Amniotic epithelial cell (primary cell): ENCODE measurements at regions not wholly inside any gene's neighbourhood (a gene's known extent, or its start where the extent isn't known, plus 50 kb on each side); places are given as distances from the start of the nearest gene placed in this dataset.

Experiments used
- DNase-seq: peaks from one replicate; pipeline ENCODE4 v3.0.0-alpha.2; 2010; ENCODE audit warnings: low read depth

- no peak for DNase-seq
Observed at GRCh38 chr1:4140241-4140640, 240.2 kb upstream of the C1orf174 start.

- DNase-seq = no peak
Observed at GRCh38 chr1:4140821-4141220, 240.7 kb upstream of the C1orf174 start.

GRCh38 chr1:4144349-4144971, 244.4 kb upstream of the C1orf174 start:
- no peak for DNase-seq

DNA sequence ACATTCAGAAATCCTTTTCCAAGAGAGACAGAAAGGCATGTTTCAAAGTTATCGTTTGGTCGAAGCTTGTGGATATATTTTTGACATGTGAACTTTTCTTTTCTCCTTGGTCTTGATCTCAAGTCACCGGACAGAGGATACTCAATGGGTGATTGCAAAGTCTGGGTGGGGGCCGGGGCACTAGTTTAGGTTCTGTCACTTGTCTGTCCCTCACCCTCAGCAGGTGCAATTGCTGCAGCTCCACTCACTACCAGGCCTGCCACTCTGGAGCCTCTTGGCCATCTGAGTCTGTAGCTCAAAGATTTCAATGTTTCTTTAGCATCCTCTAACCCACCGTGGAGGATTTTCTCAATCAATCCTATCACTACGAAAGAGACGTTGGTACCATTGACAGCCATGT, 246.0 kb upstream of the C1orf174 start:
- no peak for DNase-seq

GRCh38 chr1:4146614-4147013, 246.5 kb upstream of the C1orf174 start:
- DNase-seq = no peak

DNA sequence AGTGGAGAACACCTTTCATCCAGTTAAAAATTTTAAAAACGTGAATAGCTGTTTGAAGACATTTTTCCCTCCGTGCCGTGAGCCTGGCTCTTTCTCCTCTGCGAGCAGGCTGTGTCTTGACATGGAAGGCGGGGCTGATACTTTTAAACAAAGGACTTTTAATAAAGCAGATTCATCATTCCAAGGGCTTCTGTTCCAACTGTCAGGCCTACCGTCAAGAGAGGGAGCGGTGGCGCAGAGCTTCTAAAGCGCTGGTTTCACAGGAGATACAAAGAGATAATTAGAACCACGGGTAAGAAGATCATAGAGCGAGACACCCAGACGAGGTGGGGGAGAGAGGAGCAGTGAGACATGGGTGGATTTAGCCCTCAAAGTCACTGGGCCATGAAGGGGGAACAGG, 247.4 kb upstream of the C1orf174 start:
- no peak for DNase-seq

DNA sequence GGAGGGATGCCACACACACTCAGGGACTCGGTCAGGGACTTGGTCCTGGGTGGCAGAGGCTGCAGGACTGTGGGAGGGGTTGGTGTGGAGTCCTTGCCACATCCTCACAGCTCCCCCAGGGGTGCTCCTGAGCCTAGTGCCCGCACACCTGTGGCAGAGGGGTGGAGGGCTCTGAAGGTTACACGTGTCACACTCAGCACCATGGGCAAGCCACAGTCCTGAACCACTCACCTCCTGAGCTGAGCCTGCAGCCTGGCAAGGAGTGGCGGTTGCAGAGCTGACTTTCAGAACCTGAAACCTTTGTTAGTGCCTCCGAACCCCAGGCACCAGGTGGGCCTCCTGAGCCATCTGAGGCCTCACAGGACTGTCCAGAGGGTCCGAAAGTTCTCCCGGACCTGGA, 249.2 kb upstream of the C1orf174 start:
- DNase-seq = no peak

- DNase-seq = no peak
Observed at GRCh38 chr1:4149831-4150230, 249.8 kb upstream of the C1orf174 start.

GRCh38 chr1:4150262-4150661, 250.2 kb upstream of the C1orf174 start:
- DNase-seq = no peak

GRCh38 chr1:4152266-4152665, 252.2 kb upstream of the C1orf174 start:
- no peak for DNase-seq

- no peak for DNase-seq
Observed at GRCh38 chr1:4153571-4153970, 253.5 kb upstream of the C1orf174 start.

GRCh38 chr1:4156241-4156973, 256.3 kb upstream of the C1orf174 start:
- no peak for DNase-seq

DNA sequence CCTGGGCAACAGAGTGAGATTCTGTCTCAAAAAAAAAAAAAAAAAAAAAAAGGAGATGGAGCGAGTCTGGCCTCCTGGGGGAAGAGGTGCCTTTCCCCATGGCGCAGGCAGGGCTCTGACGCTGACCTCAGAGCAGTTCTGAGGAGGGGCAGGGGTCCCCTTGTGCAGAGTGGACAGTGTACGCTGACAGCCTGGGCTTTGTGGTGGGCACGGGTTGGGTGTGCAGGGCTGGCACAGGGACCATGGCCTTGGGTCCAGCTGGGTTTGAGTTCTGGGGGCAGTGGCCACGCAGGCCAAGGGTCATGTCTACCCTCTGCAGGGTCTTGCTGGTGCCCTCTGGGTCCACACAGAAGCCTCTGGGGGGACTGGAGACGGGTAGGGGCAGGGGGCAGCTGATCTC, 260.1 kb upstream of the C1orf174 start:
- DNase-seq = no peak

DNA sequence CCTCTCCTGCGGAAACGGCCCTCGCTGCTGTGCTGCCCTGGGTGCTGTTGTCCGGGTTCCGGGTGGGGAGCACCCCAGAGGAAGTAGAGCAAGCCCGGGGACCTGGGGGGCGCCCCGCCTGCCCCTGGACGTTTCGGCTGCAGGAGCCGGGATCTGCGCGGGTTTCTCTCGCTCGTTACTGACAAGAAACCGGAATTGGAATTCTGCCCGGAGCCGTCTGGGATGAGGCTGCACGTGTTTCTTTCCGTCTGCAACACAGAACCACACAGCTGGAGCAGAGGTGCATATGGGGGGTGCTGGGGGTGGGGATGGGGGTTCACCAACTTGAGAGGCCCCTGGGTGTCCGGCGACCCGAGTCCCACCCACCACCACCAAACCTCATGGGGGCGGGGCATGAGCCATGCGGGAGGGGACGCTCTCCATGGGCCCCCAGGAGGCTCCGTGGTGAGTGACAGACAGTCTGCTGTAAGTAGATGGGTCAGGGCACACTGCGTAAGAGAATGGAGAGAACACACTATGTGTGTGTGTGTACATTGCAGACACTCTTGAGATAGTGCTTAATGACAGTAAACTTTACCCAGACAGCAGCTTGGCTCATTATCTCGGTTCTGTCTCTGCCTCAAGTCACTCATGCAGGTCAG, 261.4 kb upstream of the C1orf174 start:
- DNase-seq = no peak

- DNase-seq = no peak
Observed at GRCh38 chr1:4164965-4165364, 264.9 kb upstream of the C1orf174 start.

DNA sequence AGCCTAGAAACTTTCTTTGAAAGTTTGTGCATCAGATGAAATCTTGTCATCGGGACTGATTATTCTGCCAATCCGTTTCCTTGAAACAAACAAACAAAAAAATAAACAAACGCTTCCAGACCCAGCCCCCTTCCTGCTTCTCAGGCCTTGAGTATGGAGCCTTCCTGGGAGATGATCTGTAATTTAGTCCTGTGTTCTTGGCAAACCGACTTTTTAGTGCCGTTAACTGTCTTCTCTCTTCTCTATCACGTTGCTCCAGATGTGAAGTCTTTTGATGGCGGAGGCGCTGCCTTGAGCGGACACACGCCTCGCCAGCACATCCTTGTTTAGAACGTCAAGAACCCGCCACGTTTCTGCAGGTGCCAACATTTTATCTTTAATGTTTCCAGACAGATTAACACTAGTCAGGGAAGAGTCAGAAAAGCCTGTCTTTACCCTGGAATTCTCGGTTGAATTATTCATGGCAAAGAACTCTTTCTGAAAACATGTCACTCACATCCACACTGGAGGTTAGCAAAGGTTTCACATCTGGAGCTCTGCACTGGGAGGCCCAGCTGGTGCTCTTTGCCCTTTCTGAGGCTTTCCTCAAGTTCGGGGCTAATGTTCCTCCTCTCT, 265.7 kb upstream of the C1orf174 start:
- no peak for DNase-seq

DNA sequence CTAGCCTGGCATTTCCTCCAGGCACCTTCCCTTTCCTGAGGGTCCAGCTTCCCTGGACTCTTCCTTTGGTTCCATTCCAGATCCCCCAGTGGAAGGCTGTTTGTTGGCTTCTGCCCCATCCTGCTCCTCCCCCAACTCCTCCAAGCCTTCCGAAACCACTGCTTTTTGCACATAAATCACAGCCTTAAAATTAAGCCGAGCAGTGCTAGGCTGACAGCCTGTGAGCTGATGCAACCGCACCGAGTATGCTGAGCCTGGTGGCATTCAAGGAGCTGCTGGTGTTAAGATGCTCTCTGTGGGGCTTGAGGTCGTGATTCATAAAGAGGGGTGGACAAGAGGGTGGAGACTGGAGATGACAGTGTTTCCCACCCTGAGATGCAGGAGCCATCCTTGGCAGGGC, 266.6 kb upstream of the C1orf174 start:
- no peak for DNase-seq

DNA sequence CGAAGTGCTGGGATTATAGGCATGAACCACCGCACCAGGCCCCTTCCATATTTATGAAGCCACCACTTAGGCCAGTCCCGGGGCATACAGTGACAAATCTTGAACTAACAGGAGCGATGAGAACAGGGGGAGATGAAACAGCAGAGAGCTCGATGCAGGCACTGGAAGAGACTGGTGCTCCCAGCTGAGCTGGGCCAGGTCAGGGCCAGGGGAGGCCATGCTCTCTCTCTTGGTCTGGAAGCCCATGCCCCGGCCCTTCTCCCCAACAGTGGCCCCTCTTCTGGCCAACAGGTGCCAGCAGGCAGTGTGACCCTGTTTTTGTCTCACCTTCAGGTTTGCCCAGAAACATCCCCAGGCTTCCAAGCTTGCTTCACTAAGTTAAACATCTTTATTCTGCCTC, 269.9 kb upstream of the C1orf174 start:
- no peak for DNase-seq

DNA sequence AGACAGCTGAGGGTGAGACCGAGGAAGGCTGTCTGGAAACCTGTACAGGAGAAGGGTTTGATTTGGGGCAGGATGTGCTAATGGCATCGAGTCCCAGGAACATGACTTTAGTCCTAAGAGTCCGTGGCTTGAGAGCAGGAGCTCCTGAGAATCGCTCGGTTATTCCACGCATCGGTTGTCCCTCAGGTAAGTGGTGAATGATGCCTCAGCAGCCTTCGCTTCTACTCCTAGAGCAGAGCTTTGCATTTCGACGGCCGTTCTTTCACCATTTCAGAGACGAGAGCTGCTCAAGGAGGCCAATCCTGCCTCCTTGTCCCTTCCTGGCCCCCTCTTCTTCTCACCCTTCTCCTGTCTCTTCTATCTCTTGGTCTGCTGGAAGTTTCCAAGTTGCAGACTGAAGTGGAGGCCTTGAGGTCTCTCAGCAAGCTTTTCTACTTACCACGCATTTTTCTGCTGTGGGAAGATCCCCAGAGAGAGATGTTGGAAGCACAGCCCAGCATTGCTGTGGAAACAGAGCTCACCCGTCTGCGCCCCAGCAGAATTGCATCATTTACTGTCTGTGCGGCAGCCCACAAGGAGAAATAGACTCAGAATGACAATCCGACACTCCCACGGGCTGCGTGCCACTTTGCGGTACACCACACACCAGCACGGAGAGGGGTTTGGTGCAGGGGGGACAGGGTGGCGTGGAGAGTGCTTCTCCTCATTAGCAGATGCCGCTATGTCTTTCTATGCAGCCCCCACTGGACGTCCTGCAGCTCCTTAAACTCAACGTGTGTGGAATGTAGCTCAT, 270.7 kb upstream of the C1orf174 start:
- DNase-seq = no peak

DNA sequence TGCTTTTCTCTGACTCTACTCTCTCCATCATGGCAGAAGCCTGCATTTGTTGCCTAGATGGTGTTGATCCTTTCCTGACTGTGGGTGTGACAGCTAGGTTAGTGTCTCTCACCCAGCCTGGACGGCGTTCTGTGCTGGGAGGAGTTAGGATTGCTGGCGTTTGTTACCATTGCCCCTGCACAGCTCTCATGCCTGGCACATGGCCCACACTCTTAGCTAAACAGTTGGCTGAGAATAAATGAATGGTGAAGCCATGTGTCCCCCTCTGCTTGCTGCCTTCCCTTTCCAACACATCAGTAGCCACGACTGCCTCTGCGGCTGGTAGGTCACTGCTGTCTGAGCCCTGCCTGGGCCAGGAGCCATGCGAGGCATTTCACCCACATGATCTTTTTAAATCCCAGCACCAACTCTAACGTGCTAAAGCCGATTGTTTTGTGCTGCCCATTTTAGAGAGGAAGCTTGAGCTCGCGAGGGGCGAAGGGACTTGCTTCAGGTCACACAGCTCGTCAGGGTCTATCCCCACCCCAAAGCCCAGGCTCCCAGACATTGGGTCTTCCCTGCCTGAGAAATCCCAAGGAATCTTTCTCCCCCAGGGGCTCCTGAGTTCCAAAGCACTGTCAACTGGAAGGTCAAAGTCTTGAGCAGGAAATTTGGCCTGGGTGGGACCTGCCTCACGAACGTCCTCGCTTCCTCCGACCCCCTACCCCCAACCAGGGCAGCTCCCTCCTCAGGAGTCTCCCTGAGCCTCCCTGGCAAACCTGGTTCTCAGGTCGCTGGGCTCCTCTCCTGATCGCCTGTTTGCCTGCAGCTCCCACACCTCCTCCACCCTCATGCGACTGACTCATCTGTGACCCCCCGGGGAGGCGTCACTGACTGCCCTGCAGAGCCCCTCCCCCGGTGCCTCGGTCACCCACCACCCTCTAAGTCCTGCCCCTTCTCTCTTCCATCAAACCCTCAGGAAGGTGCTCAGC, 271.7 kb upstream of the C1orf174 start:
- no peak for DNase-seq
